ENCODE measurements at regions not wholly inside any gene's neighbourhood (a gene's known extent, or its start where the extent isn't known, plus 50 kb on each side); places are given as distances from the start of the nearest gene placed in this dataset.

- TF ChIP-seq EZH2phosphoT487 (IDR thresholded peaks at IDR 0.05; ENCODE audit: borderline replicate concordance, low read length) (no peak), CTCF (conservative IDR thresholded peaks at IDR 0.05; ENCODE audit: low read depth, low read length) (no peak)
Observed at GRCh38 chr4:189124791-189125190, 815.9 kb upstream of the FRG1 start.

All from PC-3 (cell line).